Right renal cortex interstitium (tissue), 3 donors: ENCODE measurements at regions not wholly inside any gene's neighbourhood (a gene's known extent, or its start where the extent isn't known, plus 50 kb on each side); places are given as distances from the start of the nearest gene placed in this dataset.

ENCODE experiments used
- DNase-seq, 3 donors: peaks; one replicate each; pipeline ENCODE4 v3.0.0-alpha.2; 2013; ENCODE audit warnings: low read depth in 3 of 3, low spot score in 2 of 3

DNA sequence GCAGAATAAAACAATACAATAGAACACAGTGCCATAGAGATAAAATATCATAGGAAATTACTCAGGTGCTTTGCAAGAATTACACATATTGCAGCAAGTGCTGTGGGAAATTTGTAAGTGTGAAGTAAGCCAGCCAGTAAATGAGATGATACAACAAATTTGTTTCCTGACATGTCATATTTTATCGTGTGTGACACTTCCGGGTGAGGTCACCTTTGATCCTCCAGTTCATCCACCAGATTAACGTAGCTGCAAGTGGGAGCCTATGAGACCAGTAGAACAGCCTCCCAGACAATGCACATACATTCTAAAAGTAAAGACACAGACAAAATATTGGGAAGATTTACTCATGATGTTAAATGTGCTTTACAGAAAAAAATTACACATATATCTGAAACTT lies 72.2 kb downstream of the PRDM9 start:
- no peak for DNase-seq

DNA sequence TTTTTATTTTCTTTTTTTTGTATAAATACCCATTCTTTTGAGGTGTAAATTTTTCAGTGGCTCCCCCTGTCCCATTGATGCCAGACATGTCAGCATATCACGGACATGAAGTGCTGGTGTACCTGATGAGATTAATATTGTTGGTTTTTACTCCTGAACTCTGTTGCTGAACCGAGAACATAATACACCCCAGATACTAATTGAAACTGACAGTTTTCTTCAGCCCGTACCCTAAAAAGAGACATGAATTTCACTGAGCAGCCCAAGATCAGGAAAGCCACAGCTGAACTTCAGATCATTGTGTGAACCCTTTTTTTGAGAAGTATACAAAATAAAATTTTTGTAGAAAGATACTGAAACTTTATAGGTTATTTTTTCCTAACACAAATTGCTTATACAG lies 75.7 kb downstream of the PRDM9 start:
- no peak for DNase-seq

DNA sequence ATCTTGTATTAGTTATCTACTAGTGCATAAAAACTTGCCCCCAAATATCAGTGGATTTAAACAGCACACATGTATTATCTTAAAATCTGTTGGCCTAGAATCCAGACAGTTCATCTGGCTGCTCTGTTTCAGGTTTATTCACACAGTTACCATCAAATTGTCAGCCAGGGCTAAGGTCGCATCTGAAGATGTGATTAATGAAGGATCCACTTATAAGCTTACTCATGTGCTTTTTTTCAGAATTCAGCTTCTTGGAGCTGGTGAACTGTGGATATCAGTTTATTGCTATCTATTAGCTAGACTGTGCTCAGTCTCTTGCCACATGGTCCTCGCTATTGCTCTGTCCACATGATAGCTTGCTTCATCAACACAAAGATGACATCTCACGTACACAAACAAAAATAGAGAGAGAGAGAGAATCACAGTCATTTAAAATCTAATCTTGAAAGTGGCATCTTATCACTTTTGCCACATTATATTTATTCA lies 81.5 kb downstream of the PRDM9 start:
- DNase-seq: no peak

DNA sequence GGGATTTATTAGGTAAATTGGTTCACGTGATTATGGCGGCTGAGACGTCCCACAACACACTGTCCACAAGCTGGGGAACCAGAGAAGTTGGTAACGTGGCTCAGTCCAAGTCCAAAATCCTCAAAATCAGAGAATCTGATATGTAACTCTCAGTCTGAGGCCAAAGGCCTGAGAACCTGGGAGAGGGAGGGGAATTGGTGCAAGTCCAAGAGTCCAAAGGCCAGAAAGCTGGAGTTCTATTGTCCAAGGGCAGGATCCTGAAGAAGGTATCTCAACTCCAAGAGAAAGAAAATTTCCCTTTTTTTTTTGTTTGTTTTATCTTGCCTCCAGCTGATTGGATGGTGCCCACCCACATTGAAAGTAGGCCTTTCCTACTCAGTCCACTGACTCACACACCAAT lies 83.8 kb downstream of the PRDM9 start:
- DNase-seq: no peak

DNA sequence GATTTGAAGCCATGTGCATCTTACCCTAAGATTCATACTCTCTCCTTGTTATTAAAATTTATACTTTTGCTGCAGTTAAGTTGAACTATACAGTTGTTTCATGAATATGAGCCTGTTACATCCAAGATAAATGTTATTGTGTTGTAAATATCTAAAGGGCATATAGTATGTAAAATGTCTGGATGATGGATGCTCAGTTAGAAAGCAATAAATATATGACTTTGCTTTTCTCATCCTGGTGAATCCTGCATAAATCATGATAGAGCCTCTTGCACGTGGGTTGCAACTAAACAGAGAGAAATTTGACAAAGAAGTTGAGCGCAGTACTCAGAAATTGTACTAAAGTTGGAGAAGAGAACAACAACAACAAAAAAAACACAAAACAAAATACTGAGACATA lies 99.5 kb downstream of the PRDM9 start:
- no peak for DNase-seq

DNA sequence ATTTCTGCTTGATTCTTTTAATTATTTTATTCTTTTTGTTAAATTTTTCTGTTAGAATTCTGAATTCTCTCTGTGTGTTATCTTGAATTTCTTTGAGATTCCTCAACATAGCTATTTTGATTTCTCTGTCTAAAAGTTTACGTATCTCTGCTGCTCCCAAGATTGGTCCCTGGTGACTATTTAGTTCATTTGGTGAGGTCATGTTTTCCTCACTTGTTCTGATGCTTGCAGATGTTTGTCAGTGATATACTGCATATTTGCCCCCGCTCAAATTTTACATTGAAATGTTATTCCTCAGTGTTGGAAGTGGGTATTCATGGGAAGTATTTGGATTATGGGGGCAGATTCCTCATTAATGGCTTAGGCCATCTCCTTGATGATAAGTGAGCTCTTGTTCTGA lies 105.3 kb downstream of the PRDM9 start:
- no peak for DNase-seq

DNA sequence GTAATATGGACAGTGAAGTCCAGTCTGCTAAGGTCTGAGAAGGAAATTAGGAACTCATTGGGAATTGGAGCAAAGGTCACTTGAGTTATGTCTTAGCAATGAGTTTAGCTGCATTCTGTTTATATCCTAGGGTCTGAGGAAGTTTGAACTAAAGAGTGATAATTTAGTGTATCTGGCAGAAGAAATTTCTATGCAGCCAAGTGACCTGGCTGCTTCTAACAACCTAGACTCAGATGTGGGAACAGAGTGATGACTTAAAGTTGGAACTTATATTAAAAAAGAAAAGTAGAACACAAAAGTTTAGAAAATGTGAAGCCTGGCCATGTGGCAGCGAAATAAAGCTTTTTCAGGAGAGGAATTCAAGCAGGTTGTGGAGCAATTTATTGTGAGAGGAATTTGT lies 106.2 kb downstream of the PRDM9 start:
- no peak for DNase-seq

DNA sequence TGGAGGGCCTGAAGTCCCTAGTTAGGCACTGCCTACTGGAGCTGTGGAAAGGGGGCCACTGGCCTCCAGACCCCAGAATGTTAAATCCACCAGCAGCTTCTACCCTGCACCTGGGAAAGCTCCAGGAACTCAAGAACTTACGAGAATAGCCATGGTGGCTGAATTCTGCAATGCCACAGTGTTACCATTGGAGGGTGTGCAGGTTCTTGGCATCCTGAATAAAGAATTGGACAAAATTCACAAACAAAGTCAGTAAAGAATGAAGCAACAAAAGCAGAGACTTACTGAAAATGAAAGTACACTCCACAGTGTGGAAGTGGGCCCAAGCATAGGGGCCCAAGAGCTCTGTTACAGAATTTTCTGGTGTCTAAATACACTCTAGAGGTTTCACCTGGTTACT lies 107.0 kb downstream of the PRDM9 start:
- no peak for DNase-seq

DNA sequence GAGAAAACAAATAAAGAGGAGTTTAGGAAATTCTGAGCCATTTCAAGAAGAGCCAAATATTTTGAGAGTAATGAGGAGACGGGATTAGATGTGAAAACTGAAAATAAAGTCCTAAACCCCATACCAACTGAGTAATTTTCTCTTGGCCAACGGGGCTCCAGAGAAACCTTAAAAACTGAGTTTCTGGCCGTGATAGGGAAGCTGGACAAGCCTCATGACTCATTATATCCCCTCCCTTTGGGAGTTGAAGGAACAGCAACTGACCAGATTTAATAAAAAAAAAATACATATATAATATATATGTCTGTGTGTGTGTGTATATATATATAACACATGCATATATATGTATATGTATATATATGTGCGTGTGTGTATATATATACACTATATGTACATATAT lies 119.6 kb downstream of the PRDM9 start:
- no peak for DNase-seq

DNA sequence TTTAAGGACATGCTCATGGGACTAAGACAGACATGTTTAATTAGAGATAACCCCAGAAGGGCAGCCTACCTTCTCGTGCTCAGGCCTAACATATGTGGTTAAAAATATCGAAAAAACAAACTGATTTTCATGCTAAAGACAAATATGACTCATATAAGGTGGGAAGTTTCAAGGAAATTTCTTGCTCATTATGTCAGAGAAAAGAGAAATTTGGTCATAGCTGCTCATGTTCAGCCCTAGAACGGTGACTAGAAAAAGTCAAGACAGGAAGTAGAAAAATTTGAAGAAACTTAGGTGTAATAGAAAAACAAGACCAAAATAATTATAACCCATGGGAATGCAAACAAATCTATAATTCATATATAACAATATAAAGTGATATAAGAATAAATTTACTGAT lies 120.6 kb downstream of the PRDM9 start:
- no peak for DNase-seq

DNA sequence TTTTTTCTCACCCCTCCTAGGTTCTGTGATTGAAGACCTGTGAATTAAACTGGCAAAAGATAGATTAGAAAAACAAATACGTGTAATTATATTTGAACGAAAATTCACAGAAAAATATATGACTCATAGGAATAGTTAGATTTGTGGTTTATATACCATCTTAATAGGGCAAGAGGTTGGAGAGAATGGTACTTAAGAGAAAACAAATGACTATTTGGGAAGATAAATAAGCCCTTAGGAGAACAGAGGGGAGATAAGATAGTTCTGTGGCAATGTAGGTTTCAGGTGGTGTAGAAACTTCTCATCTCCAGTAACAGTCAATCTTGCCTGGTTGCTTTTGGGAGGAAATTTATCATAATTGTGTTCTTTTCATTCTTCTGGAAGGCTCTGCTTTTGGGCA lies 122.0 kb downstream of the PRDM9 start:
- DNase-seq: no peak

DNA sequence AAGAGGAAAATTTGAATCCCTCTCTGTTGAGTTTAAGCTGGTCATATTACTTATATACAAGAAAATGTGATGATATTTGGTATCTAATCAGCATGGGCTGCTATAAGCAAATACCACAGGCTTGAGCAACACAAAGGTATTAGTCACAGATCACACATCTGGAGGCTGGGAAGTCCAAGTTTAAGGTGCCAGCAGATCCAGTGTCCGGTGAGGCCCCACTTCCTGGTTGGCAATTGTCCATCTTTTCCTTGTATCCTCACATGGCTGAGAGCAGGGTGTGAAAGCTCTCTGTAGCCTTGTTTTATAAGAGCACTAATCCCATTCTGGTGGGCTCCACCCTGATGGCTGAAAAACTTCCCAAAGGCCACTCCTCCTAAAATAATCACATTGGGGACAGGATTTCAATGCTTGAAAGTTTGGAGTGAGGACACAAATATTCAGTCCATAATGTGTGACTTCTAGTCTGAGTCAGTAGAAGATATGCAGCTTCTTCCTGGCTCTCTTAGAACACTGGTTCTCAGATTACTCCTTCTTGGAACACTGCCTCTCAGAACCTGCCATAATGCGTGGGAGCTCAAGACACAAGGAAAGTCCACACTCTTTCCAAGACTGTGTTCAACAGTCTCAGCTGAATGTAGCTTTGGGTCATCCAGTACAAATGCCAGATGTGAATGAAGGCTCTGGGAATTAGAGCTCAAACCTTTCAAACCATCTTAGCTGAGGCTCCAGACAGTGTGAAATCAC lies 124.1 kb downstream of the PRDM9 start:
- no peak for DNase-seq

DNA sequence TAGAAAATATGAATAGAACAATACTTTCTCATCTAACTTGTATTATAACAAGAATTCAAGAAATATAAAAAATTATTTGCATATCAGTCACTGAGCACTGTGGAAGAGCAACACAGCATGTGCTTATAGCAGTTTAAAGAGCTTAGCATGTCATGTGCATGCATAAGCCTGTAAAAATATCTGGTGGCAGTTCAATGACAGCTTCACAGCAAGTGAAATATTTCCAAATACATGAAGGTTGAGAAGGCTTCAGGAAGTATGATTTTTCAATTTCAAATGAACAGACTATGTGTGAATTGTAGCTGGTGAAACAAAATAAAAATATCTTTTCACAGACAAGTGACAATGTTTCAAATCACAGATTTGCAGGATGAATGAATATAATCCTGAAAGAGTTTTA lies 128.5 kb downstream of the PRDM9 start:
- no peak for DNase-seq

DNA sequence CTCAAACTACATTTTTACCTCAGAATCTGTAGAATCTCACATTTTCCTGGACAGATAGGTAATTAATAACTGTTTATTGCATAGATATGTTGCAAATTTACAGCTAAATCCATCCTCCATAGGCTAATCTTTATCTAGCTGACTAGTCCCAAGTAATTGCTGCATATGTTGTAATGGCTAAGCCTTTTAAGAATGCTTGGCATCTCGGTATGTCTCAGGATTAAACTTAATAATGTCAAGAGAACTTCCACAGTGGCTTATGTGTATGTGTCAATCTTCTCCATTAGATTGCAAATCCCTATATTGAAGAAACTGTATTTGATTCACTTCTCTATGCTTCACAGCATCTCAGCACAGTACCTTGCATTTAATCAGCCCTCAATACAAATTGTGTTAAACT lies 131.9 kb downstream of the PRDM9 start:
- no peak for DNase-seq

DNA sequence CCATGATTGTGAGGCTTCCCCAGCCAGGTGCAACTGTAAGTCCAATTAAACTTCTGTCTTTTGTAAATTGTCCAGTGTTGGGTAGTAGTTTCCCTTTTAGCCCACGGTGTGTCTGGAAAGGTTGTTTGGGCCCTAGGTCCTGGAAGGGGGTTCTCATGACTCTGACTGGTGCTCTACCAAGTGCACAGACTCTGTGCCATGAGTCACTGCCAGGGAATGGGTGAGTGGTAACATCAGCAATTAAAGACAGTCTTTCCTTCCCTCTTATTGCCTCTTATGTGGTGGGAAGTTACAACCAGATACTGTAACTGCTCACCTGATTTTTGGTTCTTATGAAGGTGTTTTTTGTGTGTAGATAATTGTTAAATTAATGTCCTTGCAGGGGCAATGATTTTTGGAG lies 141.2 kb downstream of the PRDM9 start:
- DNase-seq: no peak

DNA sequence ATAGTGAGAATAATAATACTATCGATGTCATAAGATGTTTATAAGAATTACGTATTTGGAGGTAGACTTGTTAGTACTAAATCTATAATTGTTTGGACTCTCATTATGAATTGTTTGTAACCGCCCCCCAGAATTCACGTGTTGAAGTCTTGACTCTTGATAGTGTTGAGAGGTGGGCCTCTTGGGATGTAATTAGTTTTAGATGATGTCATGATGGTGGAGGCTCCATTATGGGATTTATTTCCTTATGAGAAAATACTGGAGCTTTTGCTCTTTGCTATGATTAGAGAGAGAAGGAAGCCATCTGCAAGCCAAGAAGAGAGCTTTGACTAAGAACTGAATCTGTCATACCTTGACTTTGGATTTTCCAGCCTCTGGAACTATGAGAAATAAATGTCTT lies 142.2 kb downstream of the PRDM9 start:
- DNase-seq: no peak

DNA sequence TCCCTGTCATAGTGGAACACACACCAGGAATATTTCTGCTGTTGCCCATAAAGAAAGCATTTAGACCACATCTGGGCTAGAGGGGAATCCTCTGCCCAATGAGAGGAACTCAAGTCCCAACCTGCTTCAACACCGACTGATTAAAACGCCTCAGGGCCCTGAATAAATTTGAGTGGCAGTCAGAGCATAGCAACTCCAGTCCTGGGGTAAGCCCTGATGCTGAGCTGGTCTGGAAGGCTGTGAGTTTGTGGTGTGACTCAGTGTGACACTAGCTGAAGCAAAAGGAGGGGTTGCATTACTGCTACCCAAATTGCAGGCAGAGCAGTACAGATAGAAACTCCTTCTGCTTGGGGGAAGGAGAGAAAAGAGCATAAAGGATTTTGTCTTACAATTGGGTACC lies 148.3 kb downstream of the PRDM9 start:
- DNase-seq: no peak

DNA sequence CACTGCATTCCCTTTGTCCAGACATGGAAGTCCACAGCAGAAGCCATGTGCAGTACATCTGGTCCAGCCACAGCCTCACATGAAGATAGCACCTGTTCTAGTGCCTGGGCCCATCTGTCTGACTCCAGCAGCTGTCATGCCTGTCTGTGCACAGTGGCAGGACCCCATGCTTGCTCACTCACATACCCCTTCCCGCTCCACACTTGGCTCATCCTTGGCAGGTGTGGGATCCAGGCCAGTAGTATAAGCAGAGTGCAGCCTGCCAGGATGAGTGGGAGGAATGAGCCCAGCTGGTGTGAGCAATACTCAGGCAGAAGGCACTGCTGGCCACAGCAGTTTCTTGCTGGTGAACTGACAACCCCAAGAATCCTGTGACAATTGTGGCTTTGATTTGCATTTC lies 168.0 kb downstream of the PRDM9 start:
- DNase-seq: no peak

DNA sequence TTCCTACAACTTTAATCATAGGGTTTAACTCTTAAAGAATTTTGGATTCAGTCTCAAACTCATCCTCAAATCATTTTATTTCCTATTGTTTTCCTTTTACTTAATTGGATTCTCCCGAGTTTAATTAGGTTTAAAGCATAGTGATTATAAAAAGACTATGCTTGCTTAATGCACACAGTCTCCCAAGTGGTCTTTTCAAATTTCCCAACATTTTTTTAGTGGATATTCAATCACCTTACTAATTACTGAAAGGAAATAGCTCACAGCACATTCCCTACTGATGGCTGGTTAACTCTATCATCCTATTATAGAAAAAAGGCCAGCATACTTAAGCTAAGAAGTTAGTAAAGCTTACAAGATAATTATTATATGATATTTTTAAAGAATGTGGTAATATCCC lies 170.6 kb downstream of the PRDM9 start:
- no peak for DNase-seq

DNA sequence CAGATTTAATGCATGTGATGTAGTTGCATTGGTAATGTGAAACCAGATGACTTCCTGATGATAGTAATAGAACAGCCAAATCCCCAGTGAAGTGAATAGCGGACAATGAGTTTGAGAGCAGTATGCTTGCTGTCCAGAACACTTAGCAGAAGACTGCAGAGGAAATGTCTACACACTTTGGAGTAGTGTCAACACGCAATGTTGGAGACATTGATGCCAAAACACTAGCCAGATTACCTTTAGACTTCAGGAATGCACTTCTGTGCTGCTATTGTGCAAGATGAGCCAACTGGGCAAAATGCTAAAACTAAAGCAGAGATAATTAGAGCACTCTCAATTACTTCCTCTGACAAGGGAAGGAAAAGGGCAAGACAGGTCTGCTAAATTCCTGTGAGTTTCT lies 176.7 kb downstream of the PRDM9 start:
- no peak for DNase-seq

DNA sequence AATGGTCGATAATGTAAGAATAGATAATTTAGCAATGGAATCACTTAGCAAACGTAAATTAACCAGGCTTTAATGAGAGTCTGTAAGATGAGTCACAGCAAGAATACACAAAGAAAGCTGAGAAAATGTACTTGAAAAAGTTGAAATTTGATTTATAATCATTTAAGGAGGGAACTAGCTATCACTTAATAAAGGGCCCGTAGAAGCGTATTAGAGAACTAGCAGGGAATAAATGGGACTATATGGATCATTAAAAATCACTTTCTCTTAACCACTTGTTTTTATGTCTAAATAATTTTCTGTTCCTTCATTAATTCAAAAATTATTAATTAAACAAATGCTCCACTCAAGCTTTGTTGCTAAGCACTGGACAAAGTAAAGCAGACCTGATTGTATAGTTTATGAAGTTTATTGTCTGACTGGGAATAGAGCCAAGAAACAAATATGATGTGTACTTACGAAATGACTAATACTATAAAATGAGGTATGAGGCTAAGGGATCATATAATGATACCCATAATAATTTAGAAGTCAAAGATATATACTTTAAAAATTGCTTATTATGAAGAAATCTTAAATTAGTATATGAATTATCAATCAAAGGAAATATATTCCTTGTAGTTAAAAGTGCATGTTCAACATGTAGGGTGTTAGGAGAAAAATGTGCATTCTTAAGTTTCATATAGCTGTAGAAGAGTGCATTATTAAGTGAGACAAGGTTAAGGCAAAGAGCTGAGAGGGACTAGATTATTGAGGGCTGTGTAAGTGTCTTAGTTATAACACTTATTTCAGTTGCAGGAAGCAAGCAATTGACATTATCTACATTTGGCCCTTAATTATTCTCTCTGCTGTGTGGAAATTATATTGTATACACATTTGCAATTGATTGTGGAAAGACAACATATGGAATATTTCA lies 196.8 kb downstream of the PRDM9 start:
- no peak for DNase-seq

DNA sequence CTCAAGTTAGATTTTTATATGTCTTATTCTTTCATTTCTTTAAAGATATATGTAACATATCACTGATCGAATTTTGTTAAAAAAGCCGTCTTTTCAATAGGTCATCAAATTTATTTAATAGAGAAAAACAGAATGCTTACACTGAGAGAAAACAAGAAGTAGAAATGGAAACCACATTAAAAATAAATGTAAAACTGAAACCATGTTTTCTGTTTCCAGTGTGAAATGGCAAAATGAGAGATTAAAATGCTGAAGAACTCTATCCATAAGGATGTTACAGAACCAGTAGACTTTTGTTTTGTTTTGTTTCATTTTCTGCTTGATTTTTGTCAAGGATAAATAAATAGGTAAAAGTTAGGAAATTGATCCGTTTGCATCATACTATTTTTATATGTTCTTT lies 210.1 kb downstream of the PRDM9 start:
- no peak for DNase-seq
